PC-9 (cell line): ENCODE measurements at regions not wholly inside any gene's neighbourhood (a gene's known extent, or its start where the extent isn't known, plus 50 kb on each side); places are given as distances from the start of the nearest gene placed in this dataset.

Source experiments
- BruUV-seq: library from RNA; stranded (reverse); fragments of 400-500 nt; replicated peaks from 2 replicates; lab custom pipeline; 2021; lab: Mats Ljungman, UMichigan
- CTCF ChIA-PET: fragments of 300-600 bp; sonication (Branson Sonifier 250); formaldehyde crosslinking; loops from one replicate; lab custom pipeline; 2022; ENCODE audit warnings: antibody characterized with exemption; lab: Charles Lee
- POLR2A ChIA-PET: fragments of 300-600 bp; sonication (Branson Sonifier 250); formaldehyde crosslinking; loops from one replicate; lab custom pipeline; 2022; ENCODE audit warnings: antibody characterized with exemption; ENCODE audit not compliant: unreplicated experiment; lab: Charles Lee
- DNase-seq, 2 experiments: peaks; one replicate each; pipeline versions ENCODE4 v3.0.0 to v3.0.0-alpha.2; 2015 to 2022; ENCODE audit warnings: mixed read lengths in 1 of 2
- H2AFZ ChIP-seq: fragments of 200-600 bp; sonication (generic); 2 replicates; pipeline ENCODE4 v1.8.1; 2017; ENCODE audit warnings: antibody characterized with exemption
- H3F3A ChIP-seq: fragments of 200-600 bp; sonication (generic); 2 replicates; pipeline ENCODE4 v1.8.1; 2017; ENCODE audit warnings: antibody characterized with exemption, mild to moderate bottlenecking, low read depth; ENCODE audit not compliant: insufficient read depth
- H3K27ac ChIP-seq: fragments of 200-600 bp; sonication (generic); 2 replicates; pipeline ENCODE4 v1.6.1; 2016; ENCODE audit warnings: mixed run types
- H3K27me3 ChIP-seq: fragments of 200-600 bp; sonication (generic); 2 replicates; pipeline ENCODE4 v1.6.1; 2016; ENCODE audit warnings: low read depth, mixed run types; ENCODE audit not compliant: insufficient read depth
- H3K36me3 ChIP-seq: fragments of 200-600 bp; sonication (generic); 2 replicates; pipeline ENCODE4 v1.6.1; 2016; ENCODE audit warnings: low read depth, mixed run types
- H3K4me1 ChIP-seq: fragments of 200-600 bp; sonication (generic); replicated peaks from 2 replicates; pipeline ENCODE4 v1.6.1; 2016; ENCODE audit warnings: mixed run types; ENCODE audit not compliant: insufficient read depth
- H3K4me2 ChIP-seq: fragments of 200-600 bp; sonication (generic); 2 replicates; pipeline ENCODE4 v1.6.1; 2017; ENCODE audit warnings: mixed run types
- H3K4me3 ChIP-seq: fragments of 200-600 bp; sonication (generic); 2 replicates; pipeline ENCODE4 v1.6.1; 2016; ENCODE audit warnings: mixed run types
- H3K79me2 ChIP-seq: fragments of 200-600 bp; sonication (generic); 2 replicates; pipeline ENCODE4 v1.6.1; 2017; ENCODE audit warnings: low read depth, mixed run types
- H3K9me2 ChIP-seq: fragments of 200-600 bp; sonication (generic); 2 replicates; pipeline ENCODE4 v1.8.1; 2017; ENCODE audit warnings: mild to moderate bottlenecking; ENCODE audit not compliant: insufficient read depth
- H3K9me3 ChIP-seq: fragments of 200-600 bp; sonication (generic); 2 replicates; pipeline ENCODE4 v1.8.1; 2016; ENCODE audit warnings: low read depth; ENCODE audit not compliant: insufficient read depth
- H4K20me1 ChIP-seq: fragments of 200-600 bp; sonication (generic); 2 replicates; pipeline ENCODE4 v1.8.1; 2017; ENCODE audit not compliant: insufficient read depth
- EZH2 ChIP-seq: fragments of 200-600 bp; sonication (generic); IDR thresholded peaks from 2 replicates; pipeline ENCODE4 v1.8.0; 2017; ENCODE audit warnings: antibody characterized with exemption, low read depth
- intact Hi-C: fragments of 100-400 bp; cut with micrococcal nuclease; formaldehyde crosslinking; loops from one replicate; pipeline ENCODE4 v1.10.0; 2022; ENCODE audit not compliant: unreplicated experiment
- TF ChIP-seq, protein P1 (sequence below): fragments of 200-600 bp; sonication (generic); conservative IDR thresholded peaks from 2 replicates; pipeline ENCODE4 v1.6.1; 2017; ENCODE audit warnings: mixed run types, antibody characterized with exemption, mild to moderate bottlenecking, moderate library complexity

DNA sequence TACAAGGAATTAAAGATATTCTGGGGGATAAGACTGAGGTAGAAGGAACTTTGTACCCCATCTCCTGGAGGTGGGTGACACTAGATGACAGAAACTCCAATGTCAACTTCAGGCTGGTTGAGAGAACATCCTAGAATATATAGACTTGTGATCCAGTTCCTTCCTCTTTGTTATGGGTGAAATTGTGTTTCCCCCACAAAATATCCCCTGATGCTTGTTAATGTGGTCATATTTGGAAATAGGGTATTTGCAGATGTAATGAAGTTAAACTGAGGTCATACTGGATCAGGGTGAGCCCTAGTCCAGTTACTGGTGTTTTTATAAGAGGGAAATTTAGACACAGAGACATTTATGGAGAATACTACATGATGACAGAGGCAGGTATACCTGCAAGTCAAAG, 114.0 kb upstream of the NAMPT start:
- DNase-seq, result no peak
- CTCF ChIA-PET, result no interaction called here

DNA sequence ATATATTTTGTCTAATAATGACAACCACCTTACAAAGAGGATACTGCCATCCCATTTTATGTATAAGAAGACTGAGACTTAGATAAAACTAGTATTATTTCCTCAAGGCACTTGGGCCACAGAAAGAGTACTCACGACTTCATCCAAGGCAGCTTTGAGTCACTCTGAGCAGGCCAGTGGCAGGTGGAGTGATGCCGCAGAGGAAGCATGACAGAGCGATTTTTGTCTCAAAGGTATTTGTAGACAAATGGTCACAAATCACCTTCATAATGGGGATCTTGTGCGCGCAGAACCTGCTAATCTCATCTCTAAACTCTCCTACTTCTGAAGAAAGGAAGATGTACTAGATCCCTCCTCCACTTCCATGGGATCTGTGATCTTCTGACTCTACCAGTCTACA, 113.2 kb upstream of the NAMPT start:
- intact Hi-C loops, result loop anchor here (2.0 kb wide), 1 partner anchor 17 kb away; no protein-coding TSS in a partner anchor
- BruUV-seq, result no TSS peak
- no peaks in the 10 kb centered on the region for H3K36me3 ChIP-seq
- CTCF ChIA-PET, result no interaction called here
- no peaks in the 10 kb centered on the region for H3F3A ChIP-seq
- POLR2A ChIA-PET, result no interaction called here
- H3K4me3 ChIP-seq, result no peak overlapping the region
- no peaks in the 10 kb centered on the region for H3K9me2 ChIP-seq
- no peak overlapping the region for H3K27ac ChIP-seq
- no peak for DNase-seq
- H3K79me2 ChIP-seq, result no peaks in the 10 kb centered on the region
- no peak for TF ChIP-seq EZH2
- TF ChIP-seq, protein P1, sequence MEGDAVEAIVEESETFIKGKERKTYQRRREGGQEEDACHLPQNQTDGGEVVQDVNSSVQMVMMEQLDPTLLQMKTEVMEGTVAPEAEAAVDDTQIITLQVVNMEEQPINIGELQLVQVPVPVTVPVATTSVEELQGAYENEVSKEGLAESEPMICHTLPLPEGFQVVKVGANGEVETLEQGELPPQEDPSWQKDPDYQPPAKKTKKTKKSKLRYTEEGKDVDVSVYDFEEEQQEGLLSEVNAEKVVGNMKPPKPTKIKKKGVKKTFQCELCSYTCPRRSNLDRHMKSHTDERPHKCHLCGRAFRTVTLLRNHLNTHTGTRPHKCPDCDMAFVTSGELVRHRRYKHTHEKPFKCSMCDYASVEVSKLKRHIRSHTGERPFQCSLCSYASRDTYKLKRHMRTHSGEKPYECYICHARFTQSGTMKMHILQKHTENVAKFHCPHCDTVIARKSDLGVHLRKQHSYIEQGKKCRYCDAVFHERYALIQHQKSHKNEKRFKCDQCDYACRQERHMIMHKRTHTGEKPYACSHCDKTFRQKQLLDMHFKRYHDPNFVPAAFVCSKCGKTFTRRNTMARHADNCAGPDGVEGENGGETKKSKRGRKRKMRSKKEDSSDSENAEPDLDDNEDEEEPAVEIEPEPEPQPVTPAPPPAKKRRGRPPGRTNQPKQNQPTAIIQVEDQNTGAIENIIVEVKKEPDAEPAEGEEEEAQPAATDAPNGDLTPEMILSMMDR, result no peak
- no peaks in the 10 kb centered on the region for H3K27me3 ChIP-seq
- no peak overlapping the region for H3K4me2 ChIP-seq
- H2AFZ ChIP-seq, result no peak overlapping the region
- no peaks in the 10 kb centered on the region; the same call in 1 of the 2 replicates for H3K9me3 ChIP-seq
- H3K4me1 ChIP-seq, result no peaks in the 10 kb centered on the region
- H4K20me1 ChIP-seq, result no peaks in the 10 kb centered on the region

More for the DNA sequence above, 114.0 kb upstream of the NAMPT start:
- no TSS peak for BruUV-seq
- no peaks in the 10 kb centered on the region for H4K20me1 ChIP-seq
- intact Hi-C loops, result loop anchor here (2.0 kb wide), 1 partner anchor 16 kb away; no protein-coding TSS in a partner anchor
- no peaks in the 10 kb centered on the region; the same call in 1 of the 2 replicates for H3K9me3 ChIP-seq
- H3K27me3 ChIP-seq, result no peaks in the 10 kb centered on the region
- H3K4me3 ChIP-seq, result no peak overlapping the region
- no peaks in the 10 kb centered on the region for H3F3A ChIP-seq
- no peaks in the 10 kb centered on the region for H3K36me3 ChIP-seq
- POLR2A ChIA-PET, result no interaction called here
- no peaks in the 10 kb centered on the region for H3K79me2 ChIP-seq
- no peak overlapping the region for H3K4me2 ChIP-seq
- no peaks in the 10 kb centered on the region for H3K4me1 ChIP-seq
- no peaks in the 10 kb centered on the region for H3K9me2 ChIP-seq
- H3K27ac ChIP-seq, result no peak overlapping the region
- no peak overlapping the region for H2AFZ ChIP-seq
- TF ChIP-seq, protein P1, result no peak
- no peak for TF ChIP-seq EZH2

DNA sequence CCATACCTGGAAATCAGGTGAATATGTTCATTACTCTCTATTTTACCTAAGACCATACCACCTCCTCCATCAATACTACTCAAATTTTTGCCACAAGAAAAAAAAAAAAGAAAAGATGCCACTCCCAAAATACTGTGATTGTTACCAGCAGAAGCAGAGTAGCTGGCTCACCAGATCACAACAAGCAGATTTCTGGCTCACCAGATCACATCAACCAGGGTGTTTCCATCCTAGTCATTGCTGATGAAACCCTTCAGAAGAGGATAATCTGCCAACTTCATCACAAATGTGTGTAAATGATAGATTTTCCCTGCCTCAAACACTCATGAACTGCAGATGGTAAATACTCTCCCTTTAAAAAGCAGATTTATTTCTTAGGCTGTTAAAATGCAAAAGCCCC, 109.7 kb upstream of the NAMPT start:
- Histone ChIP-seq H3K4me2 (no peak overlapping the region), H2AFZ (no peak overlapping the region), H3K4me3 (no peak overlapping the region), H3K9me2 (no peaks in the 10 kb centered on the region), H3K27me3 (no peaks in the 10 kb centered on the region), H3F3A (no peaks in the 10 kb centered on the region), H4K20me1 (no peaks in the 10 kb centered on the region), H3K9me3 (peaks cover 6% of the 10 kb centered on the region), H3K36me3 (no peaks in the 10 kb centered on the region), H3K79me2 (no peaks in the 10 kb centered on the region), H3K4me1 (0 out of 2 replicates have a peak, but pooled peaks cover 5% of the 10 kb centered on the region), H3K27ac (no peak overlapping the region)
- no peak for DNase-seq
- BruUV-seq, result no TSS peak
- intact Hi-C loops, result no loop called here
- CTCF ChIA-PET, result no interaction called here
- POLR2A ChIA-PET, result no interaction called here
- TF ChIP-seq, protein P1, result no peak
